Calu3 (cell line): ENCODE measurements at regions not wholly inside any gene's neighbourhood (a gene's known extent, or its start where the extent isn't known, plus 50 kb on each side); places are given as distances from the start of the nearest gene placed in this dataset.

Experiments used
- BruUV-seq: library from RNA; stranded (reverse); fragments of 400-500 nt; replicated peaks from 2 replicates; lab custom pipeline; 2021; lab: Mats Ljungman, UMichigan
- CTCF ChIA-PET: fragments of 300-600 bp; sonication (Branson Sonifier 250); formaldehyde crosslinking; loops from one replicate; lab custom pipeline; 2022; ENCODE audit warnings: antibody characterized with exemption; lab: Charles Lee
- DNase-seq: peaks from one replicate; pipeline ENCODE4 v3.0.0; 2022
- H3K27ac Mint-ChIP-seq: one replicate; pipeline ENCODE4 v1.8.0; 2022; ENCODE audit warnings: mixed read lengths; ENCODE audit not compliant: unreplicated experiment
- H3K27me3 Mint-ChIP-seq: one replicate; pipeline ENCODE4 v1.8.0; 2022; ENCODE audit warnings: mixed read lengths; ENCODE audit not compliant: unreplicated experiment
- H3K36me3 Mint-ChIP-seq: one replicate; pipeline ENCODE4 v1.8.0; 2022; ENCODE audit warnings: mild to moderate bottlenecking, moderate library complexity, mixed read lengths; ENCODE audit not compliant: insufficient read depth, unreplicated experiment
- H3K4me1 Mint-ChIP-seq: one replicate; pipeline ENCODE4 v1.8.0; 2022; ENCODE audit warnings: mild to moderate bottlenecking, low read depth, mixed read lengths; ENCODE audit not compliant: unreplicated experiment
- H3K4me3 Mint-ChIP-seq: one replicate; pipeline ENCODE4 v1.8.0; 2022; ENCODE audit warnings: mild to moderate bottlenecking, low read depth, moderate library complexity, mixed read lengths; ENCODE audit not compliant: unreplicated experiment
- H3K9me3 Mint-ChIP-seq: one replicate; pipeline ENCODE4 v1.8.0; 2022; ENCODE audit warnings: low read depth, mixed read lengths; ENCODE audit not compliant: unreplicated experiment
- CTCF ChIP-seq: fragments of 200-600 bp; IDR thresholded peaks from one replicate; pipeline ENCODE4 v1.8.0; 2022; ENCODE audit warnings: antibody characterized with exemption; ENCODE audit not compliant: unreplicated experiment
- intact Hi-C: fragments of 100-400 bp; cut with micrococcal nuclease; formaldehyde crosslinking; loops from one replicate; pipeline ENCODE4 v1.10.0; 2022; ENCODE audit not compliant: unreplicated experiment

DNA sequence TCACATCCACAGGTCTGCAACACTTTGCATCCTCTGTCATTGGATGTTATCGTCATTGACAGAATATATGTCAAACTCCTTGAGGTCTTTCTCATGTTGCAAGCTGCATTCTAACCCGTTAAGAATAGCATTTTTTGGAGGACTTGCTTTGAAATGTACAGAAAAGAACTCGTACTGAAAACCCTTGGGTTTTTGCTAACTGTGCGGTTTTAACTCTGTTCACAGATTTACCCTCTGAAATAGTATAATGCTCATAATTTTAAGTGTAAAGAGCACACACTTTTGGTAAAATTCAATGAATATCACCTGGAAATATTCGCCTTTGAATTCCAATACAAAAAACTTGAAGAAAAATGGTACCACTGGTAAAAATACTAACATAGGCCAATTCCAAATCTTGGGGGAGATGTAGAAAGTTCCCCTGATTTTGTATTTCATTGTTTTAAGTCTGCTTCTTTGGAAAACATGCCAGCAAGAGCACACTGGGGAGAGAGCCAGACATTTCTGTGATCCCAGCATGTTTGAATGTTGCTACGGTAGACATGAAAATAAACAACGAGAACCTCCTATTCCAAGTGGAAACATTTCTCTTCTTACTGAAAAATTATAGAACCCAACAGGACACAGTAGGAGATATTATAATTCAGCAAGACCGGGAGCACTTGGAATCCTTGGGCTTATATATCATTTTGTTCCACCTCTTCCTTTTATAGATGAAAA is 446.0 kb downstream of the AEBP2 start:
- peaks cover 8% of the 10 kb centered on the region for H3K4me1 Mint-ChIP-seq
- CTCF ChIA-PET, result no interaction called here
- no peak for DNase-seq

DNA sequence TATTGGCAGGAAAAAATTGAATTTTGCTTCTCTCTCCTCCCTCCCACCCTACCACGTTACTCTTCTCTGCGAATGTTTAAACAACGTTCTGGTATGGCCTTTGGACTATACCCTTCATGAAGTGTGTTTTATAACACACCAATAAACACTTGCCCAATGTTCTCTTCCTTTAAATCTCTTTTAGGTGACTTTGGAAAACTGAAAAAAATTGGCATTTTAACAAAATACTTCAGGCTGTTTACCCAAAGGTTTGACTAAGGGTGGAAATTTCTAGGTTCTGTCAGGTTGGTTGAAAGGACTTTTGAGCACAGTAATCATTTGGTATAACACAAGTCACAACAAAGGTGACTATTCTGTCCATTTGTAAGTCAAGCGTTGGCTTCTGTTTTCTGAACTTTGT is 446.8 kb downstream of the AEBP2 start:
- no peak overlapping the region for H3K4me3 Mint-ChIP-seq
- DNase-seq, result no peak
- intact Hi-C loops, result no loop called here
- CTCF ChIA-PET, result no interaction called here
- no peak for TF ChIP-seq CTCF
- no peaks in the 10 kb centered on the region for H3K9me3 Mint-ChIP-seq
- H3K36me3 Mint-ChIP-seq, result no peaks in the 10 kb centered on the region
- H3K4me1 Mint-ChIP-seq, result peaks cover 8% of the 10 kb centered on the region
- no peak overlapping the region for H3K27ac Mint-ChIP-seq
- no TSS peak for BruUV-seq
- H3K27me3 Mint-ChIP-seq, result no peaks in the 10 kb centered on the region

More for the DNA sequence above, 446.0 kb downstream of the AEBP2 start:
- intact Hi-C loops, result no loop called here
- no peaks in the 10 kb centered on the region for H3K36me3 Mint-ChIP-seq
- no peak overlapping the region for H3K4me3 Mint-ChIP-seq
- no TSS peak for BruUV-seq
- no peak for TF ChIP-seq CTCF
- no peak overlapping the region for H3K27ac Mint-ChIP-seq
- H3K27me3 Mint-ChIP-seq, result no peaks in the 10 kb centered on the region
- H3K9me3 Mint-ChIP-seq, result no peaks in the 10 kb centered on the region

DNA sequence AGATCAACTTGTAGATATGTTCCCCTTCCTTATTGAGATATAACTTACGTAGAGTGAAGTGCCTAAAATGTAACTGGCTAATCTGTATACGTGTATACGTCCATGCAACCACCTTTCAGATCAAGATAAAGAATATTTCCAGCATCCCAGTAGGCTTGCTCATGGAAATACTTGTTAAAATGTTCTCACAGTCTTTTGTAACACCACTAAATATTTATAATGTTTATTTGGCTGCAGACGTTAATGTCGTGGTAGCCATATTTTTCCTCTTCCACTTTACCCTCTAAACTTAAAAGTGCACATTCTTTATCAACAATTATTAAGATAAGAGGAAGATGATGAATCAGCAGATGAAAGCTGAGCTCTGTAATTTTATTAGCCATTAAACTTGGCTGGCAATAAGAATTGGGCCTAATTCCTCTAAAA is 447.4 kb downstream of the AEBP2 start:
- BruUV-seq, result no TSS peak
- CTCF ChIA-PET, result no interaction called here
- H3K4me3 Mint-ChIP-seq, result no peak overlapping the region

GRCh38 chr12:19890024-19890423 is 450.7 kb downstream of the AEBP2 start:
- TF ChIP-seq CTCF, result no peak
- Mint-ChIP-seq H3K4me3 (no peak overlapping the region), H3K27ac (no peak overlapping the region), H3K4me1 (peaks cover 15% of the 10 kb centered on the region), H3K36me3 (no peaks in the 10 kb centered on the region), H3K27me3 (no peaks in the 10 kb centered on the region), H3K9me3 (no peaks in the 10 kb centered on the region)
- DNase-seq, result no peak
- no TSS peak for BruUV-seq
- intact Hi-C loops, result no loop called here
- CTCF ChIA-PET, result no interaction called here

More for the DNA sequence above, 447.4 kb downstream of the AEBP2 start:
- Mint-ChIP-seq H3K27me3 (no peaks in the 10 kb centered on the region), H3K36me3 (no peaks in the 10 kb centered on the region), H3K9me3 (no peaks in the 10 kb centered on the region), H3K4me1 (peaks cover 8% of the 10 kb centered on the region), H3K27ac (no peak overlapping the region)
- no peak for DNase-seq
- intact Hi-C loops, result no loop called here
- no peak for TF ChIP-seq CTCF
